NCI-H187 (cell line): ENCODE measurements at regions not wholly inside any gene's neighbourhood (a gene's known extent, or its start where the extent isn't known, plus 50 kb on each side); places are given as distances from the start of the nearest gene placed in this dataset.

Experiments
- DNase-seq, 2 experiments: peaks; one replicate each; lab custom pipeline; 2025; lab: John Stamatoyannopoulos, UW

- DNase-seq = no peak
These were observed 654.5 kb upstream of the CELF2 start for GRCh38 chr10:10363217-10363616.

DNA sequence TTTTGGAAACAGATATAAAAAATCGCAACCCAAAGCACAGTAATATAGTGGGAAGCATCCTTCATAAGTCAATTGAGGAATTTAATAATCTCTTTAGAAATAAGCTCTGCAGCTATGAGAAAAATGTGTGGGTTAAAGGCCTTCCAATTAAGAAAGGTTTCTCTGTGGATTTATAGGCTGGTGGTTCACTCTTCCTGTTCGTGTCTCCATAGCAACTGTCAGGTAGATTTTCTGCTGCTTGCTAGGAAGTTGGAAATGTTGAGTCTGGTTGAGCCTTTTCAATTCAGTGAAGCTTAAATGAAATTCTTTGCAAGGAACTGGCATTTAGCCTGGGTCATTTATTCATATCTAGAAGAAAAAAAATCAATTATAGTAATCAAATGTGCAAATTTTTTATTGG, 652.8 kb upstream of the CELF2 start:
- no peak for DNase-seq

DNA sequence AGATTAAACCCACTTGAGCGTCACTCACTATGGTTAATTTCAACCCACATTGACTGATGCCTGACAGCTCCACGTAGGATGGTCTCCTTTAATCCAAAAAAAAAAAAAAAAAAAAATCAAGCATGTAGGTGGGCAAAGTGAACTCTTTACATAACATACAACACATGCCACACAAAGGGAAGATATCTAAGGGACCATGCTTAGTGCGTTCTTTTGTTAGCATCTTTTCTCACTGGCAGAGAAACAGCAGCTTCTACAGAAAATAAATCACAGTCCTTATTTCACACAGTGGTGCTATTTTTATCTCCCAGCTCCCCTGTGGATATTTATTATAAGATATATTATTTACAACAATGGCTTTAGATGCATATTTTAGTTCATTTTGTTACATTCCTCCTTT, 652.0 kb upstream of the CELF2 start:
- no peak for DNase-seq

DNA sequence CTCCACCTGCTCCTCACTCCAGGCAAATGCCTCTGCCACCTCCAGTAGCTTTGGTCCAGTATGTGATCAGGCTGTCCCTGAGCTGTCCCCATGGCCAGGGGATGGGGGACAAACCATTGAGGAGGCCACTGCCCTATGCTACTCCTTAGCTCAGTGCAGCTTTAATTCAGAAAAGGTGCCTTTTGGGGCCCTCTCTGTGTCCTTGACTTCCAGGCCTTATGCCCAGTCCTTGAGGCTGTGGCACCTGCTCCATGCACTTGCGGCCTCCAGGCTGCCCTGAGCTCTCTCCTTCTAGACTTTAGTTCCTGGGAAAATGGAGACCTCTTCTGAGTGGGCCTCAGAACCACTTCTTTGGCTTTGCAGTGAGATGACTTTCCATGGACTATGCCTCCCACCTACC, 650.8 kb upstream of the CELF2 start:
- no peak for DNase-seq

GRCh38 chr10:10367264-10367663, 650.4 kb upstream of the CELF2 start:
- DNase-seq = no peak

DNA sequence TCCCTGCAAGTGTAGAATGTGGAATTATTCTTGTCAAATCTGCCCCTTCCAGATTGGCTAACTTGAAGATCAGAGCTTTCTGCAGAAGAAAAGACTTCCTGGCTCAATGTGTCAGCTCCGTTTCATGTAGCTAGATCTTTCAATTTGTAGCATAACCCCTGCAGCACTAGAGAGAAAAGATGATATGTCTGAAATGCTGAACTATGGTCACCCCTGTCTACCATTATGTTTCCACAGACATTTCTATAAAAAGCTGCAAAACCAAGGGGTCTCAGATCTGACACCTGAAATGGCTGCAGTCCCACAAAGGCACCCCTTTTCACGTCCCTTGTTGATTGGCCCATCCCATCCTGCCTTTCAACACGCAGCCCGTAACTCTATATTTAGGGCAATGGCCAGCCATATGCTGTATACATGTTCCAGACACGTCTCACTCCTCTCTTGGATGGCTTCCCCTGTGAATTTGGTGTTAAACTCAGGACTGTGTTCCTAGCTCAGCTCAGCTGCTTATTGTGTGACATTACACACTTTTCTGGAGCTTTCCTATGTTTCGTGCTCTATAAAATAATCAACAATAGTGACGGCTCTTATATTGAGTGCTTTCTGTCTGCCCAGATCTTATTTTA, 648.6 kb upstream of the CELF2 start:
- no peak for DNase-seq

DNA sequence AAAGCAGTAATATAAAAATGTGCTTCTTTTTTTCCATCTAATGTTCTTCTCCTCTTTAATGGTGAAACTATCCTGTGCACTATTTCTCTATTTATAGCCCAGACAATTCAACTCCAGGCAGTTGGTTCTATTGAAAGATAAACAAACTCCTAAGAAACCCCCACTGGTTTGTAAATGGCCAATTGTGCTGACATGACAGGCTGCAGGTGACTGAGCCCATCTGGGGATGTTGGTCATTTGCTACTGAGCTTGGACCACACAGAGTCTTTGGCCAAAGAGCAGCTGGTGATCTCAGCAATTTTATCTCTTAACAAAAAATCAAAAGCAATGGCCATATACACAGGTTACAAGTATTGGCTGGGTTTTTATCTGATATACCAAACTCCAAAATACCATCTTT, 631.8 kb upstream of the CELF2 start:
- DNase-seq = no peak

DNA sequence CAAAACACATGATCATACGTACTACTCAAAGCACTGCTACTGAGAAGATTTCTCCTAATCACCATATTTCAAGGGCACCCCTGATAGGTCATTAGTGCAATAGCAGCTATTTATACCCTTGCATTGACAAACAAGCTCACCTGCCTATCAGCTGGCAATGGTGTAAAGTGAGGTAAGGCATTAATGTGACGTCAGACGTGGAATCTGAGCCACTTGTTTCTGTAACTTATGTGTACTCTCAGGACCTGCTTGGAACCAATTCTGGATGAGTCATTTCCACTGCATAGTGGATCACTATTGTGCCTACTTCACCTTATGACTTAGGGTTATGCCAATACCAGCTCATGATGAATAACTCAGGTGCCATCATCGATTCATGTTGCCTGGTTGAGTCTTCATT, 628.5 kb upstream of the CELF2 start:
- no peak for DNase-seq

DNA sequence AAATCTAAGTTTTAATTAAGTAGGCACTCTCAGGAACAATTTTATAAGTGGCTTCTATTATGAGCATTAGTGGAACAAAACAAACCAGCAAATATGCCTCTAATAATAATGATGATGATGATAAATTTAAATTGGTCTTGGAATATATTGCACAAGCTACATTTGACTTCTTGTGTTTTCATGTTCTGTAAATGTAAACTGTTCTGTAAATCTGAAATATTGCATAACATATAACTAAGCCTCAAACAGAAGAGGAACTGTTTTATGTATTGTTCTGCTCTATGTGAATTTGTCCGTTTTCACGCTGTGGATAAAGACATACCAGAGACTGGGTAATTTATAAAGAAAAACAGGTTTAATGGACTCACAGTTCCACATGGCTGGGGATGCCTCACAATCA, 625.2 kb upstream of the CELF2 start:
- no peak for DNase-seq

DNA sequence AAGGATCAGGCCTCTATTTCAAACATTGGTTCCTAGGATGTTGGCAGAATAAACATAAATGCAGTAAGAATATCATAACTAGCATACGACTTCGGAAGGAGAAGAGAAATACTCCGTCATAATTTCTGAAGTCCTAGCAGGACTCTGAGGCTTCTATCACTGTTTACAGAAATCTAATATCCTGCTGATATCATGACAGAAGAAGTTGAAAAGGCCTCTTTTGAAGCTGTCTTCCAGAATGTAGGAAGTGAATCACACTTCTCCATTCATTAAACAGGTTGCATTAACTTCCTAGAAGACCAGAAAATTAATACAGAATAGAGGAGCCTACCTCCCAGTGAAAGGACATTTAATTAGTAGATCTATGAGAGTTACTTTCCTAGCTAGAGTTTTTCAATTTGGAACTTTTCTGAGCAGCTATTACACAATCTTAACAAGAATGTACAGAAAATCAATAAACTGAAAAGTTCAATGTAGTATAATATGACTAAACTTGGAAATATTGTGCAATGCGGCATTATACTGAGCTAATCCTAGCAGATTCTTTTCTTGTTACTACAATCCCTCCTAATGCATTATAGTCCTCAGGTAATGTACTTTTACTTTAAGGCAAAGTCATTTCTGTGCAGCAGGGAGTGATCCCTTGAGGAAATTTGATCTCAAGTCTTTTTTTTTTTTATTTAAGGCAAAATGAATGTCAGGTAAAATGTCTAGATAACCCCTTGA, 622.6 kb upstream of the CELF2 start:
- DNase-seq = no peak

- DNase-seq = no peak
These were observed 621.1 kb upstream of the CELF2 start for GRCh38 chr10:10396601-10397000.

DNA sequence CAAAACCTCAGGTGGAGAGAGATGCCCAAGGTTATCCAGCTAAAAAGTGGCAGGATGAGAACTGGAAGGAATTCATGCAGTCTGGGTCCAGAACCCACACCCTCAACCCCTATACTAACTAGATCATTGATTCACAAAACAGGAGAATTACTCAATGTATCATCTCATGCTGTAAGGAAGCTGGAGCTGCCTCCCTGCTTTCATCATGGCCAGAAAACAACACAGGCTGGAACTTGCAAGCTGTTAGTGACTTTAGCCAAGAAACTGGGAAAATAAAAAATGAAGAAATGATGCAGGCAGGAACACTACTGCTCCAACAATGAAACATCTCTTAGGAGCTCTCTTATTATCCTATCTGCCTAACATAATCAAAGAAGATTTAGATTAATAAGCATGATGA, 619.8 kb upstream of the CELF2 start:
- DNase-seq = no peak

GRCh38 chr10:10403762-10404161, 613.9 kb upstream of the CELF2 start:
- DNase-seq = no peak

DNA sequence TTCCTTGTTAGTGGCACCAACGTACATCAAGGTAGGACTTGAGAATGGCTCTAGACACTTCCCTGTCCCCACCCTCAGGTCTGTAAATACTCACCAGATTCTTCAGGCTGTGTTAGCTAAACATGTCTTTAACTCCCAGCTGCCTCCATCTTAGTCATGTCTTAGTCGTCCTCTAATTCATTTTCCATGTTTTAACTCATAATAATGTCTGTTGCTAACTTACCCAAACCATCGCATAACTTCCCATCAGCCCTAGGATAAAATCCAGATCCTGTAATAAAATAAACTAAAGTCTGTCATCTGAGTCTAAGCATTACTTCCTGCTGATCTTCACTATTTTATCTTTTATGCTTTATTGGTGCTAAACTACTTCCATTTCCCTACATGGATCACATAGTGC, 600.0 kb upstream of the CELF2 start:
- DNase-seq = no peak

DNA sequence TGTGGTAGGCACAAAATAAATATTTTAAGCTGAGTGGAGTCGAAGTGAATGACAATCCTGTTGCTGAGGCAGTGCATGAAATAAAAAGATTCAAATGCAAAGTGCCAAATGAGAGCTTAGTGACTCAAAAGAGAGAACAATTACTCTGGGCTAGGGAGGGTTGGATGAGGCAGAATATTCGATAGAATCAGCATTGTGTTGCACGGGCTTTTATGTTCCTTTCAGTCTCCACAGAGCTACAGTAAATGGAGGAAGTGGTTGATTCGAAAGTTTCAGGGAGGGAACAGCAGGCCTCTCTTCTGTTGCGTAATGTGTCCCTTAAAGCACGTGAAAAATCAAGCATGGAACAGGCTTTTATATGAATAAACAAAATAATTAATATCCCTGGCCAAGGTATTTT, 599.3 kb upstream of the CELF2 start:
- no peak for DNase-seq

GRCh38 chr10:10421071-10421470, 596.6 kb upstream of the CELF2 start:
- DNase-seq = no peak

GRCh38 chr10:10431422-10432066, 586.1 kb upstream of the CELF2 start:
- no peak for DNase-seq

DNA sequence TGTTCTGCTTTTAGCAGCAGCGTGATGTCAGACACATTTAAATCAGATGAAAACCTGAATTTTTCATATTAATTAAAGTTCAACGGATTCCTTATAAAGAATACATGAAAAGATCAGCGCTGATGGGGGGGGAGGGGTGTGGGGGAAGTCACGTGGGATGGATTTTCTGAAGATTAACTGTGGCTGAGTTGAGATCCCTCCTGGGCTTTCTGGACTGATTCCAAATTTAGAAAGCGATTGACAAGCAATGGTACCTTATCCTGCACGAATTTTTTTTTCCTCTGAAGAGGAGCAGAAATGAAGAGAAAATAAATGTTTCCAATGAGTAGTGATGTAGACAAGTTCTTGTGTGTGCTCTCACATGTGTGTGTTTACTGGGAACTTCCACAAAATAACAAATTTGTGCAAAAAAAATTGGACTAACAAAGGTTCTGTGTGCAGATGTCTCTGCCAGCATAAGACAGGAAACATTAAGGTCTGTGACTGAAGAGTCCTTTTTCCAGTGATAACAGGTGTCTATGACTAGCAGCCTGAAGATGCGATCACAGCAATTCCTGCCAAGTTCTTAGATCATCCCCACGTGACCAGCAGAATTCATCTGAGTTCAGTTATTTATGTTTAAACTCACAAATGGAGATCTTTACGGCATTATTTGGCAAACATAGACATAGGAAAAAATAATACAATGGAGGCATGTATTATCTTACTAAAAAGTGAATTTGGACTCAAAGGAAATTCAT, 585.2 kb upstream of the CELF2 start:
- no peak for DNase-seq

DNA sequence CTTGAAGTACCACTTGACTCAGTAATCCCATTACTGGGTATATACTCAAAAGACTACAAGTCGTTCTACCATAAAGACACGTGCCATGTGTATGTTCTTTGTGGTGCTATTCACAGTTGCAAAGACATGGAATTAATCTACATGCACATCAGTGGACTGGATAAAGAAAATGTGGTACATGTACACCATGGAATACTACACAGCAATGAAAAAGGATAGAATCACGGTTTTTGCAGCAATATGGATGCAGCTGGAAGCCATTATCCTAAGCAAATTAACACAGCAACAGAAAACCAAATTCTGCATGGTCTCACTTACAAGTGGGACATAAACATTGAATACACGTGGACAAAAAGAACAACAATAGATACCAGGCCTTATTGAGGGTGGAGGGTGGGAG, 583.4 kb upstream of the CELF2 start:
- no peak for DNase-seq

DNA sequence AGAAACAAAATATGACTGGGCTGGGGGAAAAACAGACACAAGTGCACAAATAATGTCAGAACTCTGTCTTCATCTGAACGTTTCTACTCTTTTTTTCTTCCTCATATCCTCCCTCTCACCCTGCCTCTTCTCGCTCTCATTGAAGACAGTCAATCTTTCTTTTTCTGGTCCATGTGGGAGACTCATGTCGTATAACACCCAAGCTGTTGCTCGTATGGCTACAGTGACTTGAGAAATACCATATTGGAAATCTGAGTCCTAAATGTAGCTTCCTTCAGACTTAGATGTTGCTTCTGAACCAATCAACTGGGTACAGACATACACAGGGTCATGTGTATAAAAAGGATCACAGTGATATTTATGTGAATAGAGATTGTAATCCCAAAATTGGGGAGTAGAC, 579.8 kb upstream of the CELF2 start:
- DNase-seq = no peak

DNA sequence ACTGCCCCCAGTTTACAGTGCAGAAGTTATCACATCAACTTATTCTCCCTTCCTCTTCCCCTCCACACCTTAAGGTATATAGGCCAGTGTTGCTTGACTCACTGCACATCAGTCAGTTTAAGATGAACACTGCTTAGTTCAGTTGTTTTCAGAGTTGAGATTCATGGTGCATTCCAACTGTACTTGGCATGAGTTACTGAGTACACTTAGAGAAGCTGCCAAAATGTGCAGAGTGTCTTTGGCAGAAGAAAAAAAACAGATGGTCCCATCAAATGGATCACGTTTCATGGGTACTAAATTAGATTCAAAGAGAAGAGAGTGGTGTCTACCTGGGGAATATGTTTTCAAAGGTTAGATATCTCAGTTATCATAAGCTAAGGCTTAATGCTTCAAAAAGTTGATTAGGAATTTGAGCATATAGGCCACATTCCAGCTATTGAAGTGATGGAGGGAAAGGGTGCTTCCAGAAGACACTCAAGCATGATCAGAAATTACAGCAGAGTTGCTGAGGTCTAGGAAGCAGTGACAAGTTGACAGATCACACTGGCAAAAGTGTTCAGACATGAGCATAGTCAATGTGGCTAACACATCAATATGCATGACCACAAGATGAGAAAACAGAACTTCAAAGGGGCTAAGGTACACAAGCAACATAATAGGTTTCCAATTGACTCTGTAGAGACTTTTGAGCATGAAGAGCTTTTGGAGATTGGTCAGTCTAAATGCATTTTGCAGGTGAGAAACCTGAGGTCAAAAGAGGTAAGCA, 579.2 kb upstream of the CELF2 start:
- DNase-seq = no peak

- no peak for DNase-seq
These were observed 560.8 kb upstream of the CELF2 start for GRCh38 chr10:10456856-10457255.
